ENCODE measurements at regions not wholly inside any gene's neighbourhood (a gene's known extent, or its start where the extent isn't known, plus 50 kb on each side); places are given as distances from the start of the nearest gene placed in this dataset.

GRCh38 chr10:56867236-56867635 is 506.2 kb upstream of the ZWINT start:
- Histone ChIP-seq H3K27me3 (no peaks in the 10 kb centered on the region), H3K4me1 (no peaks in the 10 kb centered on the region), H3K27ac (no peak overlapping the region), H3K36me3 (no peaks in the 10 kb centered on the region), H3K4me3 (no peak overlapping the region), H3K9me3 (no peaks in the 10 kb centered on the region)
- DNase-seq = no peak
- WGBS, 2 donors = 89 to 93% methylated on average over 3 of the region's 3 CpGs
- TF ChIP-seq CTCF (IDR thresholded peaks at IDR 0.05) (no peak), EP300 (IDR thresholded peaks at IDR 0.05) (no peak), POLR2AphosphoS5 (IDR thresholded peaks at IDR 0.05) (no peak), POLR2A (IDR thresholded peaks at IDR 0.05) (no peak)
- intact Hi-C loops (cut with DNase I) = no loop called here

GRCh38 chr10:56856569-56856968 is 495.5 kb upstream of the ZWINT start:
- no peaks in the 10 kb centered on the region for H3K4me1 ChIP-seq
- H3K4me3 ChIP-seq = no peak overlapping the region
- TF ChIP-seq EP300 (IDR thresholded peaks at IDR 0.05) = no peak
- no peak for TF ChIP-seq POLR2A (IDR thresholded peaks at IDR 0.05)
- TF ChIP-seq CTCF (IDR thresholded peaks at IDR 0.05) = no peak
- no peak for TF ChIP-seq POLR2AphosphoS5 (IDR thresholded peaks at IDR 0.05)
- no peak for DNase-seq
- H3K9me3 ChIP-seq = no peaks in the 10 kb centered on the region
- WGBS, 2 donors = 76 to 87% methylated on average over 2 of the region's 2 CpGs
- no peaks in the 10 kb centered on the region for H3K36me3 ChIP-seq
- no peaks in the 10 kb centered on the region for H3K27me3 ChIP-seq
- no peak overlapping the region for H3K27ac ChIP-seq
- intact Hi-C loops (cut with DNase I) = no loop called here

- Histone ChIP-seq H3K4me1 (no peaks in the 10 kb centered on the region), H3K36me3 (no peaks in the 10 kb centered on the region), H3K27ac (no peak overlapping the region), H3K4me3 (no peak overlapping the region), H3K9me3 (no peaks in the 10 kb centered on the region), H3K27me3 (no peaks in the 10 kb centered on the region)
- 82 to 86% methylated on average over 6 of the region's 6 CpGs for WGBS, 2 donors
- TF ChIP-seq CTCF (IDR thresholded peaks at IDR 0.05) = no peak
- no peak for TF ChIP-seq EP300 (IDR thresholded peaks at IDR 0.05)
- no peak for TF ChIP-seq POLR2AphosphoS5 (IDR thresholded peaks at IDR 0.05)
- no peak for TF ChIP-seq POLR2A (IDR thresholded peaks at IDR 0.05)
- no peak for DNase-seq
- intact Hi-C loops (cut with DNase I) = no loop called here
Observed at GRCh38 chr10:56844978-56845529, 484.0 kb upstream of the ZWINT start.

GRCh38 chr10:56836659-56837058 is 475.6 kb upstream of the ZWINT start:
- H3K4me1 ChIP-seq = no peaks in the 10 kb centered on the region
- no peaks in the 10 kb centered on the region for H3K9me3 ChIP-seq
- H3K27ac ChIP-seq = no peak overlapping the region
- H3K4me3 ChIP-seq = no peak overlapping the region
- TF ChIP-seq CTCF (IDR thresholded peaks at IDR 0.05) = no peak
- no peak for TF ChIP-seq POLR2A (IDR thresholded peaks at IDR 0.05)
- no peak for TF ChIP-seq EP300 (IDR thresholded peaks at IDR 0.05)
- TF ChIP-seq POLR2AphosphoS5 (IDR thresholded peaks at IDR 0.05) = no peak
- H3K36me3 ChIP-seq = no peaks in the 10 kb centered on the region
- DNase-seq = no peak
- H3K27me3 ChIP-seq = no peaks in the 10 kb centered on the region
- intact Hi-C loops (cut with DNase I) = no loop called here

- H3K27ac ChIP-seq = no peak overlapping the region
- H3K36me3 ChIP-seq = no peaks in the 10 kb centered on the region
- intact Hi-C loops (cut with DNase I) = no loop called here
- TF ChIP-seq CTCF (IDR thresholded peaks at IDR 0.05) (no peak), POLR2AphosphoS5 (IDR thresholded peaks at IDR 0.05) (no peak), EP300 (IDR thresholded peaks at IDR 0.05) (no peak)
- WGBS, 2 donors = 56 to 63% methylated on average over 3 of the region's 3 CpGs
- no peaks in the 10 kb centered on the region for H3K27me3 ChIP-seq
- no peak for DNase-seq
- no peak overlapping the region for H3K4me3 ChIP-seq
- H3K4me1 ChIP-seq = no peaks in the 10 kb centered on the region
- H3K9me3 ChIP-seq = no peaks in the 10 kb centered on the region
Observed at GRCh38 chr10:56831681-56832080, 470.6 kb upstream of the ZWINT start.

Measured in sigmoid colon (tissue), 6 donors.